ENCODE measurements at regions not wholly inside any gene's neighbourhood (a gene's known extent, or its start where the extent isn't known, plus 50 kb on each side); places are given as distances from the start of the nearest gene placed in this dataset.
"Not testable (repeated sequence)": the region's sequence is repeated elsewhere in the genome, so short reads cannot be mapped to it uniquely, and the experiment has no call there.

DNA sequence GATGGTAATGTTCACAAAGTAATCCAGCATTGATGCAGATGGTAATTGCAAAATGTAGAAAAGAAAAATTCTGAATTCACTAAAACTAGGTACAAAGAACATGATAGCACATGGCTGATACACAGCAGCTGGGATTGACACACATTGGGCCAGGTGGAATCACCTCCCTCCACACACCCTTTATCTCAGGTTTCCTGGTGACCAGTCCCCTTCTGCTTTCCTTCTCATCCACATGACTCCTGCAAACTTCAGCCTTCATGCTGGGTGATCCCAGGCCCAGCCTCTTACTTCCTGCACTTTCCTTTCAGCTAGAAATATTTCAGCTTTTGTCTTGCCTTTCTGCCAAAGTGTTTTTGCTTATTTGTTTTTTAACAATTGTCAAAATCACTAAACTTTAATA is 246.9 kb downstream of the LNPK start:
- ATAC-seq, result no peak

DNA sequence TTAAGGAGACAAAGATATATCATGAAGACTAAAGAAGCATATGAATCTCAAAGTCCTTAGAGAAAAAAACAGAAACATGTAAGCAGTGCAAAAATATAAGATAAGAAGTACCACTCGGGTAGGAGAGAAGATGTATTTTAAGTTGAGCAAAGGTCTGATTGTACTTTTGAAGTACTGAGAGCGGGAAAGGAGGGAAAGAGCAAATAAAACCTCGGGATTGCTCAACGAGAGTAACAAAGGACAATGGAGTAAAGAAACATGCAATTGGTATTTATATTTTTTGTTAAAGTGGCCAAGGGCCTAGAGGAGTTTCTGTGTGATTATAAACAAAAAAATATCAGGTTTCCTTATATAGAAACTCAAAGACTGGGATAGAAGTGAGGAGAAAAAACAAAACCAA is 251.9 kb downstream of the LNPK start:
- no peak for ATAC-seq

DNA sequence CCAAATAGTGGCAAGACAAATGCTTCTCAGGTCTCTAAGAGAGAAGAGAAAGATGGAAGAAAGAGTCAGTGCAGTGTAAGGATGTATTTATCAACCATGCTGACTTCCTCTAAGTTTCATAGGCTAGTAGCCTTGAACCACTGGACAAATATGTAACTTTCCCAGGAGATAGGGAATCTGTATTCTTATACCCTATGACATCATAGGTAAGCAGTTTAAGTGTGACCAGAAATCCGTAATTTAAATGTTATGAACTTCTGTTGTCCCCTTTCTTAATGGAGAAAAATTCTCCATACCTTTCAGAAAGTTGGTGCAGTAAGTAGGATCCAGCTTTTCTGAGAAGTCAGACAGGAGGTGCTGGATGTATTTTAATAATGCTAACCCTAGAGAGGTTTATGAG is 256.2 kb downstream of the LNPK start:
- no peak for ATAC-seq

DNA sequence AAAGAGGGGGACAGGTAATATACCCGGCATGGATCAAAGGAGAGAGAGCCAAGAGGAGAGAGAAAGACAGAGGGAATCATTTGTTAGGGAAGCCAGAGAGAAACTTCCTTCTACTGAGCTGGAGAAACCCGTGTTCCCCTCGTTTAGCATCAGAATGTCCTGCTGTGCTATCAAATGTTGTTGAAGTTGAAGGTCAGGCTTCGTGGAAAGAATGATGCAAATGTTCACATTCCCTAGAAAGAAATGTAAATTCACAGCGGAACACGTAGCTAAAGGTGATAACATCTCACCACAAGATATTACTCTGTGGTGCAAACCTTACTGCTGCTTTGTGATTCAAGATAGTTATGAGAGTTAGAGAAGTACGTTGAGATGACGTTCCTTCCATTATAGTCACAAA is 258.1 kb downstream of the LNPK start:
- no peak for ATAC-seq

DNA sequence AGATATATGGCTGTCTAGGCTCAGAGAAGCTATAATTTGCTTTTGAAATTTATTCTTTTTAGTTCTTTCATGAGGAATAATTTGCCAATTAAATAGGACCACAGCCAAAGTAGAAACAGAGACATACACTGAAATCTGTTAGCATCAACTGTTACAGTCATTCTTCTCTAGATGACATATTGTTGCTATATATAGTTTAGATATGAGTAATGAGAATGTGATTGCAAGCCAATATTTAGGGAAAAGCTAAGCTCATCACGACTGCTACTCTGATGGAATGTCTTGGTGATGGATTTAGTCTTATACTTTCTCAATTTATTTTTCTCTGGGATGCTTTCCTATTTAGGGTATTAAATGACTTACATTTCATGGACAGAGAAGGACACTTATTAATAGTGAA is 259.1 kb downstream of the LNPK start:
- ATAC-seq, result no peak

DNA sequence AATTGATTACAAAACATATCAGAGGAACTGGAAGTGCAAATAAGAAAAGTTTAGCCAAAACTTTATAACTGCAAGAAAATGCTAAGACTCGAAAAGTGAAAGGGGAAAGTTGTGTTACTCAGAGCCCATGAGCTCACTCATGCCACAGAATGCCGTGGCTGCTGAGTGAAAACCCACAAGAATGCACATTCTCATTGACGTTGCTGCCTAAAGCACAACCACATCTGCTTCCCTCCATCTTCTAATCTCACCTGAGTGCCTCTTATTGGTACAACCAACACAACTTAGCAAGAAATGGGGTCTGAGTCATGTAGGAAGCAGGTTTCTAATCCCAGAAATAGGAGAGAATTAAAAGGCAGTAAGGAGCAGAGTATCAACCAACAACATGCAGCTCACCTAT is 259.7 kb downstream of the LNPK start:
- no peak for ATAC-seq

DNA sequence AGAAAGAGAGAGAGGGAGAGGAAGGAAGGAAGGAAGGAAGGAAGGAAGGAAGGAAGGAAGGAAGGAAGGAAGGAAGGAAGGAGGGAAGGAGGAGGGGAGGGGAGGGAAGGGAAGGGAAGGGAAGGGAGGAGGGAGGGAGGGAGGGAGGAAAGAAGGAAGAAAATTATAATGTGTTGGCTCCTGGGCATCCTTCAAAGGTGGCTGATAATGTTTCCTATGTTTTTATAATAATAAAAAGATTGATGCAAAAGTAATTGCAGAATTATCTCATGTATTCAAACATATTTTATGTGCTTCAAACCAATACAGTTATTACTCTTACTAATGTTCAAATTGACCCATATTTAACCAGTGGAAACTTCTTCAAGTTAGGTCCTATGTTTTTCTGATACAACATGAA is 260.9 kb downstream of the LNPK start:
- no peak for ATAC-seq

DNA sequence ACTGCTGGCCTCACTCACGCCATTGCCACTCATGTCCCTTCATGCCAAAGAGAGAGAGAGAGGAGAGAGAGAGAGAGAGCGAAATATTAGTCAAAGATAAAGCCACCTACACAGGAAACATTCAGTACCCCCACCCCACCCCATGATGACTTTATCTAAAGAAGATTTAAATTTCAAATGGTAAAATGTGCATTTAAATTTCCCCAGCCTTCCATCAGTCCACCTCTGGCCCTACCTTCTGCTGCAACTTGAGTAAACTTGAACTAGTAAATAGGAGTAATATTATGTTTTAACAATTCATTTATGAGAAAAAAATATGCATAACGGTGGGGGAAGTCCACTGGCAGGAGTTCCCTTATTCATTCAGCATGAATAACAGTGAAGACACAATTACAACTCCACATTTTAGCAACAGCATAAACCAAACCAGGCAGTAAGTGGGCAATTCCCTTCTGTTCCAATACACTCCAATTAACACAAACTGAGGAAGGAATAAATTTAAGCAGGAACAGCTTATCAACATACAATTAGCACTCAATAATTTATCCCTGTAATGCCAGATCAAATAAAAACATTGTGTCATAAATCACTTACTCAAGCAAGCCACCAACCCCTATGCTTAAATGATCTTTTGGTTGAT is 264.2 kb downstream of the LNPK start:
- ATAC-seq, result no peak

DNA sequence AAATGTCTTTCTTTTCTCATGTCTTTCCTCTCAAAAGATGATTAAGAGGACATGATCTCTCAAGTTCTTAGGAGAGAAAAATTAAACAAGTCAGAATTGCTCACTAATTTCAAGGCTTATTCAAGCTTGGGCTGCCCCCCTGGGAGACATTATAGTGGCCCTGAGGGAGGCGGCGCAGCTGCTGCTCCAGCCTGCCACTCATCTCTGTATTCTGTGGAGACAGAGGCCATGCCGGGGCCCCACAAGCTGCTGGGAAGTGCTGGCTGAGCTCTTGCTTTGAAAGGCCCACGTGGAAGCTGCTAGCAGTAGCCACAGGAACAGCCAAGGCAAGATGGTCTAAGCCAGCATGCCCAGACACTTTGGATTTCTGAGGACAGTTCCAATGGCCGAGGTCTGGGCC is 267.4 kb downstream of the LNPK start:
- ATAC-seq, result no peak

DNA sequence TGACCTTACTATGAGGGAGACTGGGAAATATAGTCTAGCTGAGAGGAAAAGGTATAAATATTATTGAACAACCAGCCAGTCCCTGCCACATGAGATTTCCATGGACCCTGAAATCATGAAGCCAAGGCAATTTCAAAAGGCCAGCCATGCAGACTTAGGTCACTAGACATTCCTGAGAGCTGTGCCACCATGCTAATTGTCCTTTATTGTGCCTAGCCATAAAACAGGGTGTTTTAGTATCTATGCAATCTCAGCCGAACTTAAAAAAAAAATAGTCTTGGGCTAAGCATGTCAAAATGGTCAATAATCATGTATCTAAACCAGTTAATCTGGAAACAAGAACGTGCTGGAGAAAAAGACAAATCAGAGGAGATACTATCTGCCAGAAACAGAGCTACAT is 269.5 kb downstream of the LNPK start:
- no peak for ATAC-seq

DNA sequence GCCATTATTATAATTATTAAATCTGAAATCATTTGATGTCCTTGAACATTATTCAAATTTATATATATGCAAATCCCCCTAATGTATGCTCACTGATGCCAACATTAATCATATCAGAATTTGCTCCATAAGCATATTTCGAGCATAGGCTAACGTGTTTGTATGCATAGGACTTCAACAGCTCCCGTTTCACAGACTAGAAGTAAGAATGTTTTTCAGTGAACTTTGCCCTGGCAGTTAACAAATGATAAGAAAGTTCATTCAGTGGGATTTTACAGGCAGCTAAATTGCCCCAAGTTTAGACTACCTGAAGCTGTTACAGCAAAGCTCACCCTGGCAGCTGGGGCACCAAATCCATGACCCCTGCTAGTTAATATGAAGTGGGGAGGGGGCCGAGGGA is 272.0 kb downstream of the LNPK start:
- ATAC-seq, result no peak

DNA sequence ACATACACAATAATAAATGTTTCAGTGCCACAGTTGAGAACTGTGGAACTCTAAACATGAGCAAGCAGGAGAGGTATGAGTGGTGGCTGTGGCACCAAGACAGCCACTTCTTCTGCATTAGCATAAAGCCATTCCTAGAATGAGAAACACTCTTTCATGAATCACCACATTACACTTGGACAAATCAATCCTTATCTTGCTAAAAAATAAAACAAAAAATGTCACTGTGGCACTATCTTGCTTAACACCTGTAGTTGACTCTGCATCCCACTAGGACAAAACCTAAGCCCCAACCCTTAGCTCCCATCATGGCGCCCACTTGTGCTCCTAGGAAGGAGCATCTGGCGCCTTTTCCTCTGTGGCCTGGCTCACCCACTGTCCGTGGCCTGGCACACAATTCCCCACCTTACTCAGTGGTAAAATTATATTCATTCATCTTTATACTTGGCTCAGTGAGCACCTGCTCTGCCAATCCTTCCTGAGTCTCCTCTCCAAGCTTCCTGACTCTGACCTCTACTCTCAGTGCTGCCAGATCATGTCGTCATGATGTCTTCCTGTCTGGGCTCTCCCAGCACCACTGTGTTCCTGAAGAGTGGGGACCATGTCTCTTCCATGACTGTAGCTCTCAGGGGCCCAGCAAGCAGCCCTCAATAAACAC is 272.9 kb downstream of the LNPK start:
- ATAC-seq, result no peak

DNA sequence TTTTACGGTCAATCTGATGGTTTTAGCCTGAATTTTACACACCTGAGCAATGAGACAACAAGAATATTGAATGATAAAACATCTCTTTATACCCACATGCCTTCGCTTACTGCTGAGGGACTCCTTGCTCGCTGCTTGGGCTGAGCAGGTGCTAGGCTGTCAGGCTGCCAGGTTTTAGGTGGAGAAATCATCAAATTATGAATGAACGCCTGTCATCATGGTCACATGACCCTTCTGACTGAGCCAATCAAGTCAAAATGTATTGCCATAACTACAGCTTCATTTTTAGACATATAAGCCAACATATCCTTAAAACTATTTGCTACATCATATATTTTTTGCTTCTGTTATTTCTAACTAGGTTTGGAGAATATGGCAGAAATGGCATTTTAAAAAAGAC is 274.0 kb downstream of the LNPK start:
- ATAC-seq, result no peak

DNA sequence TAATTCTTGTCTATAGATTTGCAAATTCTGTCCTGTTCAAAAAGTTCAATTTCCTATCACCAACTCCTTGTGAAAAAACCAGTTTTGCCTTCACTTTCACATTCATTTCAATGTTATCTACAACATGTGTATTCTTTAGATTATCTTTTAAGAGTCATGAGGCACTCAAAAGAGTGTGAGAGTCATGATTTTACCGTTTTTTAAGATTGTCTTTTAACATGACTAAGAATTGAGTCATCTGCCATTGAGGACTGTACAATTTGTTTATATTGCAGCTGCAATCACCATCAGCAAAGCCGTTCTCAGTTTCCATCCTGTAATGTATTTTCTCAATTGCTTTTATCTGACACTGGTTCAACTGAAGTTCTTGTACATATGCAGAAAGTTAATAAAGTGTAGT is 275.8 kb downstream of the LNPK start:
- no peak for ATAC-seq

DNA sequence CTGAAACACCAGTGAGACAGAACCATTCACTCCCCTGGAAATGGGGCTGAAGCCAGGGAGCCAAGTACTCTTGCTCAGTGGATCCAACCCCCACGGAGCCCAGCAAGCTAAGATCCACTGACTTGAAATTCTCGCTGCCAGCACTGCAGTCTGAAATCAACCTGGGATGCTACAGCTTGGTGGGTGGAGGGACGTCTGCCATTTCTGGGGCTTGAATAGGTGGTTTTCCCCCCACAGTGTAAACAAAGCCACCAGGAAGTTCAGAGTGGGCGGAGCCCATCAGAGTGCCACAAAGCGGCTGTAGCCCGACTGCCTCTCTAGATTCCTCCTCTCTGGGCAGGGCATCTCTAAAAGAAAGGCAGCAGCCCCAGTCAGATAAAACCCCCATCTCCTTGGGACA is 292.8 kb downstream of the LNPK start:
- no peak for ATAC-seq

DNA sequence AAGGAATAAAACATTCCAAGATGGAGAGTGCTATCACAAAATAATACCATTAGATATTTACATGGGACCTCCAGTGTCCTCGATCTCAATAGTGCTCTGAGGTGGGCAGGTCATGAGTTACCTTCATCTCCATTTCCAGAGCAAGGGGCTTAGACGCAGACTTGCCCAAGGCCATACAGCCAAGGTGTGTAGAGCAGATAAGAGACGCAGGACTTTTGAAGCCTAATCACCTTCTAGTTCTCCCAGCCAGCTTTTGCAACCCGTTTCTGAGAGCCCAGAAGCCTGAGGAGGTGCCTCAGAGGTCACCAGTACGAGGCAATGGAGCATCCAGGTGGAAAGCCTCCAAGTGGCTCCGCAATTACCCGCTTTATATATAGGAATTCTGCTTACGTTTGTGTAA is 294.7 kb downstream of the LNPK start:
- no peak for ATAC-seq

DNA sequence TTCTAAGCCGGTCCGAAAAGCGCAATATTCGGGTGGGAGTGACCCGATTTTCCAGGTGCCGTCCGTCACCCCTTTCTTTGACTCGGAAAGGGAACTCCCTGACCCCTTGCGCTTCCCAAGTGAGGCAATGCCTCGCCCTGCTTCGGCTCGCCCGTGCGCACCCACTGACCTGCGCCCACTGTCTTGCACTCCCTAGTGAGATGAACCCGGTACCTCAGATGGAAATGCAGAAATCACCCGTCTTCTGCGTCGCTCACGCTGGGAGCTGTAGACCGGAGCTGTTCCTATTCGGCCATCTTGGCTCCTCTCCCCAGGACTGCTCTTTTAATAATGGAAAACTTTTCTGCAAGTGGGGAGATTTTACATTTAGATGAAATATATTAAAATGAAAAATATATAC is 297.5 kb downstream of the LNPK start:
- ATAC-seq, result not testable (repeated sequence)

DNA sequence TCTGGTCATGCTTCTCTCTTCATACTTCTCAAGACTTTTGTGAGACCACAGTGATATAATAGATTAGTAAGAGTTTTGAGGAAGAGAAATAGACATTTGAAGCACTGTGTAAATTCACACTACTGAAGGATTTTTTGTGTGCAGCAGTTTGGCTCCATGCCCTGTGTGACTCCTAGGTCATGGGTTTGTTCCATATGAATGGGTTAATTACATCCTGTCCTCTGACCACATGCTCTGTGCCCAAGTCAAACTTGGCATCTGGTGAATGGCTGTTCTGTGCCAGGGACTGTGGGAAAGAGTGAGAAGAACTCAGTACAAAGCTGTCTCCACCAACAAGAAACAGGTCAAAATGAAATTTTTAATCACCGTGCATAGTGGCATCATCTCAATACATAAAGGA is 304.0 kb downstream of the LNPK start:
- ATAC-seq, result no peak

DNA sequence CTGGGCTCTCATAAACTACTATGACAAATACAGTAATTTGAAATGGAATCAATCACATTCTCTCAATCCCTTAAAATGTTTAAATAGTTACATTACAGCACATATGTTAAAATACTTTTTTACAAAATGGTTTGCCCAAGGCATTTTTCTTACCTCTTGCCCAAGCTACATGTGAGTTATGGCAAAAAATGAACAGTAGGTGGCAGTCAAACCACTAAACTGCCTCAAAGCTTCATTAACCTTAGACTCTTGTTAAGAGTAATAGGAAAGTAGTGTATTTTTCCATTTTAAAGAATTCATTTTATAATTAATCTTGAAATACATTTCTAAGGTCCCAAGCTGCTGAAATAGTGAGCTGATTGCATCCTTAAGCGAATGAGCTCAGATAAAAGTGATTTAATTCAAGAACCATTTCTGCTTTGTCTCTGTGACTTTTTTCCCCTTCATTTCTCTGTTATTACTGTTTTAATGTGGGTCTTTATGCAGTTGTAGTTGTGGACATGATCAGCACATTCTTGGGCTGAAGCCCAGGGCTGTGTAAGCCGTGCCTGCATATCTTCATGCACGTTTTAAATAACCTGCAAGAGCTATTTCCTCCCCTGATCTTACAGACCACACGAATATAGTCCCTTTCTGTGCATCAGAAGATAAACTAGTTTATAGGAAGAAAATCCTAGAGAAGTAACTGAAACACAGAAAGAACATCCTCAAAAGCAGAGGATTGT is 311.8 kb downstream of the LNPK start:
- peak; percentile 48 for ATAC-seq

DNA sequence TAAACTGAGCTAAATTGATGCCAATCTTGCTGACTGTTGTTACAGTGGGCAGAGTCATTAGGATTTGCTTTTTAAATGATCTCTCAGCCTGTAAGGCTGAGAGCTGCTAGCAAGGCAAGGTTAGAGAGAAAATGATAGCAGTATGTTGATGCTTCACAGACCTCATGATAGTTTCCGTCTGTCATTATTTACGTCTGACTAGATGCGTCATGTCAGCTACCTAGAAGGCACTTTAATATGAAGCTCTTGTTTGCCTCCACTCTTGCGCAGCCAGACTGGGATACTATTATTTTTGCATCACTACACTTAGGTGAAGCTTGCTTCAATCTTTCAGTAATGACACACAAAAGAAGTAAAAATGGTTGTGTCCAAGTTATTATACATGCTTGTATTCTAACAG is 313.8 kb downstream of the LNPK start:
- ATAC-seq, result no peak

DNA sequence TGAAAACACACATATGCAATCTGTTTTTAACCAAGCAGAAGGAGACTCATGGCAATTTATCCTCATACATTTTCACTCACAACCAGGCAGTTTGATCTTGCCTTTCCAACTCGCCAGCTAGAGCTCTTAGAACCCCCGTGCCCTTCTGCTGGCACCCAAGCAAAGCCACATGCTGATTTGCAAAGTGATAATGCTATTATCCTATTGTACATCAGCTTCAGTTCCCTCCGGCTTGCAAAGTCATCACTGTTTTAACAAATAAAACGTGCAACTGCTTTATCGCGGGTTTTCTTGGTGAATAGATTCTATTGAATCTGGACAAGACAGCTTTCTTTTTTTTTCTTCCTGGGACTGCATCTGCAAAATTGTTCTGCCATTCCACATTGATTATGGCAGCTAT is 314.6 kb downstream of the LNPK start:
- ATAC-seq, result no peak

DNA sequence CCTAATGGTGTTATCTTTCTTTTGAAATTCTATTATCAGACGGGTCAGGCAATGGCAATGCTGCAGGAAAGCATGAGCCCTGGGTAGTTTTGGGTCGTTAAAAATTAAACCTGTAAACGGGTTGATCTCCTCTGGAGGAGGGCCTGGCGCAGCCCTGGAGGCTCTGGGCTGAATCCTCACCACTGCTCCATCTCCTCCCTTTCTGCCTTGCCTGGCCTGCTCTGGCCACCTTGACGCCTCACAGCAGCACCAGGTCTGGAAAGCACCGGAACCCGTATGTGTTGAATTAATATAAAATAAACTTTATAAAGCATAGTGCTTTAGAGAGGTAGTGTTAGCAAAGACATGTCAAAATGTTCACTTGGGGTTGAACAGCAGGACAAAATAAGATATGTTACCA is 316.1 kb downstream of the LNPK start:
- ATAC-seq, result no peak

DNA sequence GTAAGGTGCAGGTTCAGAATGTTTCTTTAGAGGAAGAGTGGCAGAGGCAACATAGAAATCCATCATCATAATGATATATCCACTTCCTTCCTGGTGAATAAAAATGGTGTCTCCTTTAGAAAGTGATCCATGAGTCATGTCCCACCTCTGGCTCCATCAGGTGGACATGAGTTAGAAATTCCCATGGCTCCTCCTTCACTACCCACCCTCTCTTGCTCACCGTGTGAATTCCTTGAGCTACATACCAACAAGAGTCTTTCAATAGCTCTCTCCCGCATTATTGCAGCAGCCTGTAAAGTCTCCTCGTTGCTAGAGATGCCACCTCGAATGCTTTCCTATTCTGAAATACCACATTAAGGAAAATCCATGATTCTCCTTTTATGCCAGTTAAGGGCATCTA is 317.6 kb downstream of the LNPK start:
- ATAC-seq, result no peak

DNA sequence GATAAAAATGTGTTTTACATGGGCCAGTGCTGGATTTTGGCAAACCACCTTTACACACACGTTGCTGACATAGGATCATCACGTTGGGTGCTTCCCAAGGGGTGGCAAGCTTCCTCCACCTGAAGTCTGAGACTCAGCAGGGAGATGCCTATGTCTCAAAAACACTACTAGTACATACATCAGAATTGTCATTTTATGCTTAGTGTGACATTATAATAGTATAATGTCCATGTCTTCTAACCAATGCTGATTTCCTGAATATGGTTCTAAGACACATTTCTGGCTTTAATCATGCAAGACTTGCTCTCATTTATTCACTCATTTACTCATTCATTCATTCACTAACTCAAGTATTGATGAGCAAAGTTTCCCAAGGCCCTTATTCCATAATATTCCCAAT is 322.3 kb downstream of the LNPK start:
- no peak for ATAC-seq
